Keratinocyte (primary cell): ENCODE measurements at regions not wholly inside any gene's neighbourhood (a gene's known extent, or its start where the extent isn't known, plus 50 kb on each side); places are given as distances from the start of the nearest gene placed in this dataset.

ENCODE experiments used
- DNase-seq: peaks from one replicate; pipeline ENCODE4 v3.0.0-alpha.2; 2011; ENCODE audit warnings: low read depth, missing footprints, low spot score
- FAIRE-seq: peaks from 2 replicates; lab custom pipeline; 2011; peaks lifted over from hg19 to GRCh38; lab: Jason Lieb, UNC
- H2AFZ ChIP-seq: 2 replicates; pipeline ENCODE4 v1.6.0; 2012; ENCODE audit warnings: low read length, control low read depth, inconsistent platforms; ENCODE audit not compliant: control insufficient read depth
- H3K27ac ChIP-seq: 2 replicates; pipeline ENCODE4 v1.5.1; 2011; ENCODE audit warnings: low read length; ENCODE audit not compliant: control insufficient read depth, insufficient read depth
- H3K27me3 ChIP-seq: 3 replicates; pipeline ENCODE4 v1.6.0; 2011; ENCODE audit warnings: low read length; ENCODE audit not compliant: control insufficient read depth, insufficient read depth; ENCODE audit errors: extremely low read depth
- H3K36me3 ChIP-seq, 2 experiments: 2 replicates in 1 of 2; 3 replicates in 1 of 2; pipeline ENCODE4 v1.5.1; 2011; ENCODE audit warnings: low read length in 2 of 2, mild to moderate bottlenecking in 1 of 2; ENCODE audit not compliant: control insufficient read depth in 2 of 2, insufficient read depth in 2 of 2; ENCODE audit errors: extremely low read depth in 1 of 2
- H3K4me1 ChIP-seq: 3 replicates; pipeline ENCODE4 v1.5.1; 2011; ENCODE audit warnings: low read length; ENCODE audit not compliant: control insufficient read depth, insufficient read depth; ENCODE audit errors: extremely low read depth
- H3K4me2 ChIP-seq: 3 replicates; pipeline ENCODE4 v1.6.0; 2011; ENCODE audit warnings: low read depth, low read length; ENCODE audit not compliant: control insufficient read depth, insufficient read depth; ENCODE audit errors: extremely low read depth
- H3K4me3 ChIP-seq, 3 experiments: fragments of 200-600 bp in 1 of 3; sonication (generic) in 1 of 3; 2 replicates in 2 of 3; 3 replicates in 1 of 3; pipeline ENCODE4 v1.5.1; 2011 to 2016; ENCODE audit warnings: low read length in 3 of 3, mild to moderate bottlenecking in 3 of 3, control low read depth in 2 of 3, inconsistent platforms in 1 of 3, low read depth in 1 of 3, mixed read lengths in 1 of 3, mixed run types in 1 of 3, moderate library complexity in 1 of 3; ENCODE audit not compliant: control insufficient read depth in 2 of 3, insufficient read depth in 2 of 3; ENCODE audit errors: extremely low read depth in 1 of 3
- H3K79me2 ChIP-seq: 2 replicates; pipeline ENCODE4 v1.6.0; 2012; ENCODE audit warnings: low read length; ENCODE audit not compliant: control insufficient read depth, insufficient read depth
- H3K9ac ChIP-seq: 3 replicates; pipeline ENCODE4 v1.6.0; 2011; ENCODE audit warnings: low read length; ENCODE audit not compliant: control insufficient read depth, insufficient read depth; ENCODE audit errors: extremely low read depth
- H3K9me1 ChIP-seq: 3 replicates; pipeline ENCODE4 v1.6.0; 2011; ENCODE audit warnings: low read length; ENCODE audit not compliant: control insufficient read depth, insufficient read depth; ENCODE audit errors: extremely low read depth
- H3K9me3 ChIP-seq: 2 replicates; pipeline ENCODE4 v1.5.1; 2012; ENCODE audit warnings: low read depth, low read length; ENCODE audit not compliant: control insufficient read depth
- H4K20me1 ChIP-seq: 3 replicates; pipeline ENCODE4 v1.6.0; 2011; ENCODE audit warnings: low read length; ENCODE audit not compliant: control insufficient read depth, insufficient read depth; ENCODE audit errors: extremely low read depth
- CTCF ChIP-seq, 3 experiments: IDR thresholded peaks in 1 of 3; conservative IDR thresholded peaks in 1 of 3; optimal IDR thresholded peaks in 1 of 3; 2 replicates in 2 of 3; 3 replicates in 1 of 3; pipeline versions ENCODE3 to v1.5.1; 2011; ENCODE audit warnings: low read length in 3 of 3, mild to moderate bottlenecking in 3 of 3, moderate library complexity in 2 of 3, control low read depth in 1 of 3, inconsistent platforms in 1 of 3; ENCODE audit not compliant: insufficient read depth in 2 of 3; ENCODE audit errors: extremely low read depth in 1 of 3
- EZH2 ChIP-seq: IDR thresholded peaks from one replicate; pipeline ENCODE4 v1.6.1; 2012; ENCODE audit warnings: inconsistent platforms, mild to moderate bottlenecking, low read length, moderate library complexity
- dilution Hi-C: fragments of 300-500 bp; cut with MboI; formaldehyde crosslinking; loops from one replicate; pipeline ENCODE4 v1.7.0; 2020; ENCODE audit warnings: low sequenced_read_pairs; ENCODE audit not compliant: extremely low pct_ligation_motif_present

- no peak for FAIRE-seq
- Histone ChIP-seq H3K36me3 (no peaks in the 10 kb centered on the region), H2AFZ (no peak overlapping the region), H3K4me3 (no peak overlapping the region), H3K27me3 (no peaks in the 10 kb centered on the region), H3K27ac (no peak overlapping the region), H3K79me2 (no peaks in the 10 kb centered on the region), H3K9me1 (no peaks in the 10 kb centered on the region), H3K9me3 (no peaks in the 10 kb centered on the region), H3K9ac (no peak overlapping the region), H4K20me1 (no peaks in the 10 kb centered on the region), H3K4me2 (no peak overlapping the region), H3K4me1 (no peaks in the 10 kb centered on the region)
- no peak for TF ChIP-seq EZH2
- no peak for TF ChIP-seq CTCF (optimal IDR thresholded peaks at IDR 0.05 in 1 of 3, IDR thresholded peaks at IDR 0.05 in 1 of 3, conservative IDR thresholded peaks at IDR 0.05 in 1 of 3; ENCODE audit: extremely low read depth in 1 of 3, insufficient read depth in 2 of 3, low read length in 3 of 3)
- dilution Hi-C loops: no loop called here
- no peak for DNase-seq
Observed at GRCh38 chr4:34676400-34676799, 1567.9 kb downstream of the ARAP2 start.

GRCh38 chr4:34678431-34678830 is 1565.9 kb downstream of the ARAP2 start:
- Histone ChIP-seq H3K9ac (no peak overlapping the region), H3K27ac (no peak overlapping the region), H3K9me3 (no peaks in the 10 kb centered on the region), H3K4me3 (no peak overlapping the region), H3K4me2 (no peak overlapping the region), H3K36me3 (no peaks in the 10 kb centered on the region), H3K9me1 (no peaks in the 10 kb centered on the region), H3K4me1 (no peaks in the 10 kb centered on the region), H3K79me2 (no peaks in the 10 kb centered on the region), H2AFZ (no peak overlapping the region), H3K27me3 (no peaks in the 10 kb centered on the region), H4K20me1 (no peaks in the 10 kb centered on the region)
- FAIRE-seq: no peak
- dilution Hi-C loops: no loop called here
- no peak for TF ChIP-seq EZH2
- no peak for TF ChIP-seq CTCF (optimal IDR thresholded peaks at IDR 0.05 in 1 of 3, IDR thresholded peaks at IDR 0.05 in 1 of 3, conservative IDR thresholded peaks at IDR 0.05 in 1 of 3; ENCODE audit: extremely low read depth in 1 of 3, insufficient read depth in 2 of 3, low read length in 3 of 3)
- no peak for DNase-seq
